Heart right ventricle (tissue), 16 donors: ENCODE measurements at regions not wholly inside any gene's neighbourhood (a gene's known extent, or its start where the extent isn't known, plus 50 kb on each side); places are given as distances from the start of the nearest gene placed in this dataset.

Source experiments
- ATAC-seq, 8 donors: fragments of 200-7000 bp; cut with Tn5 transposase; one replicate each; pipeline ENCODE4 v1.9.1; 2020; ENCODE audit warnings: mild to moderate bottlenecking in 8 of 8, moderate library complexity in 8 of 8, moderate number of reproducible peaks in 1 of 8
- DNase-seq, 2 donors: peaks; one replicate each; pipeline ENCODE4 v3.0.0-alpha.2; 2020
- H3K27ac ChIP-seq, 10 donors: fragments of 200-600 bp; sonication (generic) in 2 of 10; one replicate each; pipeline versions ENCODE4 v1.5.0 to v1.8.0; 2020 to 2022; ENCODE audit warnings: mild to moderate bottlenecking in 3 of 10
- H3K27me3 ChIP-seq, 7 donors: fragments of 200-600 bp; one replicate each; pipeline ENCODE4 v1.8.0; 2021 to 2022; ENCODE audit warnings: mild to moderate bottlenecking in 2 of 7
- H3K36me3 ChIP-seq, 9 donors: fragments of 200-600 bp; sonication (generic) in 1 of 9; one replicate each; pipeline versions ENCODE4 v1.5.0 to v1.8.0; 2020 to 2022; ENCODE audit warnings: mild to moderate bottlenecking in 2 of 9
- H3K4me1 ChIP-seq, 9 donors: fragments of 200-600 bp; sonication (generic) in 1 of 9; one replicate each; pipeline versions ENCODE4 v1.5.0 to v1.8.0; 2020 to 2022; ENCODE audit warnings: mild to moderate bottlenecking in 4 of 9
- H3K4me3 ChIP-seq, 10 donors: fragments of 200-600 bp; sonication (generic) in 2 of 10; one replicate each; pipeline versions ENCODE4 v1.5.0 to v1.8.0; 2020 to 2022; ENCODE audit warnings: mild to moderate bottlenecking in 7 of 10, moderate library complexity in 2 of 10
- H3K9me3 ChIP-seq, 11 donors: fragments of 200-600 bp in 10 of 11; sonication (generic) in 2 of 11; one replicate each; pipeline versions ENCODE4 v1.5.0 to v1.8.0; 2013 to 2022; ENCODE audit warnings: mild to moderate bottlenecking in 2 of 11, control low read depth in 1 of 11, moderate library complexity in 1 of 11
- WGBS, 2 donors: extraction: QIAGEN DNeasy Blood & Tissue Kit; methylation state at CpG; one replicate each; pipeline ENCODE4 v1.1.7; 2013; ENCODE audit warnings: inconsistent platforms in 1 of 2; 5-methylcytosine and 5-hydroxymethylcytosine counted together
- intact Hi-C, 10 donors: fragments of 100-400 bp; cut with DNase I; formaldehyde crosslinking; loops; one replicate each; pipeline versions ENCODE4 v1.11.1 to v1.14.2; 2022
- TF ChIP-seq, protein P1 (sequence below), 9 donors: fragments of 200-600 bp; sonication (generic) in 2 of 9; IDR thresholded peaks; one replicate each; pipeline versions ENCODE4 v1.5.0 to v1.8.0; 2021 to 2022; ENCODE audit warnings: antibody characterized with exemption in 9 of 9, mild to moderate bottlenecking in 5 of 9, moderate library complexity in 1 of 9
- donor health status: Arrhythmogenic right ventricular cardiomyopathy.
- donor health status: ischemic (EF 13 %, LVEDD 7.1; RV severe dilation, severe dysfunction).
- donor health status: healthy with polysubstance abuse.
- donor health status: DM: no; HTN: yes; CAD: no.
- donor health status: DM: no; HTN: no; CAD: no.
- donor health status: ischemic (EF 25% LVEDD 6.9; RV normal size, moderate dysfunction).
- donor health status: ischemic (EF 25% LVEDD 5.7; RV mildly dilated, moderate dysfunction).
- donor health status: healthy.
- donor health status: DM: yes; HTN: yes; CAD: no.
- donor health status: Ischemic cardiomyopathy.
- donor health status: ischemic (EF 35%, LVEDD 5.7; RV mildly dilated, moderate dysfunction).
- donor health status: nonischemic (EF 11% LVEDD 7.7; RV severe dilation, severe dysfunction).
- donor health status: DM: yes; HTN: yes; CAD: no.
- donor health status: PGD.
- donor health status: ischemic (EF 29% LVEDD 5.4; RV normal size, mild dysfunction).
- donor health status: nonischemic (EF 23%, LVEDD 6.1; RV moderate dilation, normal function).

DNA sequence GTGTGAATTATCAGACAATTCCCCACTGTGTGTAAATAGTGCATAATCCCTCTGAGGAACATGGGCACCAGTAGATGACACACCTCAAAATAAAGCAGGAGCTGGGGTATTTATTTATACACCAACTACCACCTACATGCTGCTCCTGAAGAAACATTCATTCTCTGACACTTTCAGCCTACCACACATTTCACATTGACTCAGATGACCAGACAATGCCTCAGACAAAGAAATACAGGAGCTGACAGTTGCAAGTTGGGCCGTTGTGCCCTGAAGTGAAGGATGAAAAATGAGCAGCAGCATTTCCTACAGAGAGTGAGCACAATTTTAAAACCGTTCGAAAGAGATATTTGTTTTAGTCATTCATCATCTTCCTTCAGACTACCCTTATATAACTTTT lies 63.2 kb downstream of the RGS2 start:
- TF ChIP-seq, protein P1, sequence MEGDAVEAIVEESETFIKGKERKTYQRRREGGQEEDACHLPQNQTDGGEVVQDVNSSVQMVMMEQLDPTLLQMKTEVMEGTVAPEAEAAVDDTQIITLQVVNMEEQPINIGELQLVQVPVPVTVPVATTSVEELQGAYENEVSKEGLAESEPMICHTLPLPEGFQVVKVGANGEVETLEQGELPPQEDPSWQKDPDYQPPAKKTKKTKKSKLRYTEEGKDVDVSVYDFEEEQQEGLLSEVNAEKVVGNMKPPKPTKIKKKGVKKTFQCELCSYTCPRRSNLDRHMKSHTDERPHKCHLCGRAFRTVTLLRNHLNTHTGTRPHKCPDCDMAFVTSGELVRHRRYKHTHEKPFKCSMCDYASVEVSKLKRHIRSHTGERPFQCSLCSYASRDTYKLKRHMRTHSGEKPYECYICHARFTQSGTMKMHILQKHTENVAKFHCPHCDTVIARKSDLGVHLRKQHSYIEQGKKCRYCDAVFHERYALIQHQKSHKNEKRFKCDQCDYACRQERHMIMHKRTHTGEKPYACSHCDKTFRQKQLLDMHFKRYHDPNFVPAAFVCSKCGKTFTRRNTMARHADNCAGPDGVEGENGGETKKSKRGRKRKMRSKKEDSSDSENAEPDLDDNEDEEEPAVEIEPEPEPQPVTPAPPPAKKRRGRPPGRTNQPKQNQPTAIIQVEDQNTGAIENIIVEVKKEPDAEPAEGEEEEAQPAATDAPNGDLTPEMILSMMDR (IDR thresholded peaks at IDR 0.05), result no peak
- Histone ChIP-seq H3K36me3 (no peaks in the 10 kb centered on the region), H3K27ac (no peak overlapping the region), H3K4me3 (no peak overlapping the region), H3K27me3 (no peaks in the 10 kb centered on the region), H3K9me3 (no peaks in the 10 kb centered on the region), H3K4me1 (peaks cover 0 to 26% (median 0%) of the 10 kb centered on the region in 9 donors)
- WGBS, 2 donors, result 79 to 83% methylated on average over 3 of the region's 3 CpGs
- DNase-seq (no peak), ATAC-seq (no peak)
- intact Hi-C loops, result no loop called here

DNA sequence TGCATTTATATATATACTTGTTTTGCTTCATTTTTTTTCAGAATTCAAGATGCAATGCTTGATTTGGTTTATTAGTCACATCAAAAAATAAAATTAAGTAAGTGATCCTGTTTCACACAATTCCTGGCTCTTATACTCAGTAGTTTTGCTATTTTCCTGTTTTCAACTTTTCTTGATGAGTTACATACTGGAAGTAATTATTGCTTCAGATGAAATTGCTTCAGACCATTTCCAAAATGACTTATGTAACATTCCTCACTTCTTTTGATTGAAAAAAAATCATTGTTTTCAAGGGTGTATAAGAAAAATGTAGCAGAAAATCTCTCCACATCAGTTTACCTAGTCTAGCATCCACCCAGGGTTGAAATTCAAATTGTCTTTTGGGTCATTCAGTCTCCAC lies 65.0 kb downstream of the RGS2 start:
- H3K27me3 ChIP-seq, result no peaks in the 10 kb centered on the region
- intact Hi-C loops, result no loop called here
- H3K36me3 ChIP-seq, result no peaks in the 10 kb centered on the region
- no peak for DNase-seq
- no peaks in the 10 kb centered on the region for H3K9me3 ChIP-seq
- H3K4me1 ChIP-seq, result peaks cover 0 to 42% (median 14%) of the 10 kb centered on the region in 9 donors
- TF ChIP-seq, protein P1 (IDR thresholded peaks at IDR 0.05), result no peak
- ATAC-seq, result no peak
- H3K4me3 ChIP-seq, result no peak overlapping the region
- H3K27ac ChIP-seq, result peak overlapping the region in 3 of 10 donors; percentile 18 to 31 (median 24)

DNA sequence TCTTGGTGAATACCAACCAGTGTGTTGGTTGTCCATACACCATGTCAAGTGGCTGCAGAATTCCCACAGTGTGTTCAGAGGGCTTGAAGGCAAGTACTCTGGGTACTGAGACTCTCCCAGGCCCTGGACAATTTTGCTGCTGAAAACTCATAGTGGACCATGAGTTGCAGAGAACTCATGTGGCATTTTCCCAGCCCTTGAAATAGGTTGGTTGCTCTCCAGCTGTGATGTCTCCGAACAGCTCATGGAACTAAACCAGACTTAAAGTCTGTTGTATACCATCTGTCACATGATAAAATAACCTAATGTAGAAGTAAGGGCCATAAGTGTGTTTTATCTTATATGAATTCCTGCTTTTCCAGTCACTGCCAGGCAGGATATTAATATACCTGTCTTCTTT lies 67.8 kb downstream of the RGS2 start:
- H3K4me1 ChIP-seq, result peaks cover 0 to 53% (median 26%) of the 10 kb centered on the region in 9 donors
- no peak overlapping the region for H3K4me3 ChIP-seq
- intact Hi-C loops, result no loop called here
- 49 to 58% methylated on average over 1 of the region's 1 CpG for WGBS, 2 donors
- no peaks in the 10 kb centered on the region for H3K27me3 ChIP-seq
- no peaks in the 10 kb centered on the region for H3K36me3 ChIP-seq
- TF ChIP-seq, protein P1 (IDR thresholded peaks at IDR 0.05), result no peak
- peak overlapping the region in 1 of 10 donors; percentile 71 for H3K27ac ChIP-seq
- ATAC-seq (no peak), DNase-seq (no peak)
- H3K9me3 ChIP-seq, result peaks cover 0 to 5% (median 0%) of the 10 kb centered on the region in 11 donors

DNA sequence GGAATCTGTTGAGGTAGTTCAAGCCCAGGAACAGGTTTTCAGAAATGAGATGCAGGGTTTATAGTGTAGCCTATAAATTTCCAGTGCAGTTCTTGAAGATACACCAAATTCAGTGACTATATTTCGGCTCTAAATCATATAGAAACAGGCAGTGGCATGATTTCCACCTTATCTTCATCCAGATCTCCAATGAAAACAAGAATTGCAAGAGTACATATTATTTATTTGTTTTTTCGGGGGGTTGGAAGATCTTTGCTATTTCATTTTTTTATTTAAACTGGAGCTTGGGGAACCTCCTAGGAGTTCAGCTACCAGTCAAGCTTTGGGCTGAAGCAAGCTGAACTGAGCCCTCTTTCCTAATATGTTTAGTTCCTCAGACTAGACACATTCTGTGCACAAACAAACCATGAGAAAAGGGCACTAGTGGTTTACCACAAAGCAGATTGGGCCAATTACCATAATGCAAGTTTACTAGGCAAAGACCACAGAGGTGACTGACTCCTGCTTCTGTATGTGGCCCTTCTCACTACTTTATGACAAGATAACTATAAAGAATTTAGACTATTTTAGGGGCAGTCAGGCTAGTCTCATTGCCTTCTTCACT lies 68.5 kb downstream of the RGS2 start:
- intact Hi-C loops, result no loop called here
- no peaks in the 10 kb centered on the region for H3K36me3 ChIP-seq
- 89 to 92% methylated on average over 2 of the region's 2 CpGs for WGBS, 2 donors
- H3K27me3 ChIP-seq, result no peaks in the 10 kb centered on the region
- H3K27ac ChIP-seq, result peak overlapping the region in 5 of 10 donors; percentile 17 to 76 (median 61)
- peaks cover 0 to 53% (median 26%) of the 10 kb centered on the region in 9 donors for H3K4me1 ChIP-seq
- peaks cover 0 to 5% (median 0%) of the 10 kb centered on the region in 11 donors for H3K9me3 ChIP-seq
- TF ChIP-seq, protein P1 (IDR thresholded peaks at IDR 0.05), result no peak
- no peak for DNase-seq
- H3K4me3 ChIP-seq, result no peak overlapping the region
- ATAC-seq, result peak in 1 of 8 donors; percentile 24
